ES-I3 (cell line): ENCODE measurements at regions not wholly inside any gene's neighbourhood (a gene's known extent, or its start where the extent isn't known, plus 50 kb on each side); places are given as distances from the start of the nearest gene placed in this dataset.
A peak's percentile ranks its signal among the peaks of the same experiment; 100 is the strongest.

Experiments used
- H3K36me3 ChIP-seq: 2 replicates; pipeline ENCODE4 v1.6.1; 2013; ENCODE audit warnings: mild to moderate bottlenecking, low read length, control low read depth, moderate library complexity; ENCODE audit not compliant: insufficient read depth
- H3K4me1 ChIP-seq: 2 replicates; pipeline ENCODE4 v1.6.1; 2013; ENCODE audit warnings: mild to moderate bottlenecking, control low read depth, low read length; ENCODE audit not compliant: insufficient read depth
- H3K9ac ChIP-seq: 2 replicates; pipeline ENCODE4 v1.6.1; 2013; ENCODE audit warnings: low read depth, mild to moderate bottlenecking, low read length, moderate library complexity
- H3K9me3 ChIP-seq: 2 replicates; pipeline ENCODE4 v1.6.1; 2013; ENCODE audit warnings: mild to moderate bottlenecking, low read length, moderate library complexity; ENCODE audit not compliant: control insufficient read depth, insufficient read depth

DNA sequence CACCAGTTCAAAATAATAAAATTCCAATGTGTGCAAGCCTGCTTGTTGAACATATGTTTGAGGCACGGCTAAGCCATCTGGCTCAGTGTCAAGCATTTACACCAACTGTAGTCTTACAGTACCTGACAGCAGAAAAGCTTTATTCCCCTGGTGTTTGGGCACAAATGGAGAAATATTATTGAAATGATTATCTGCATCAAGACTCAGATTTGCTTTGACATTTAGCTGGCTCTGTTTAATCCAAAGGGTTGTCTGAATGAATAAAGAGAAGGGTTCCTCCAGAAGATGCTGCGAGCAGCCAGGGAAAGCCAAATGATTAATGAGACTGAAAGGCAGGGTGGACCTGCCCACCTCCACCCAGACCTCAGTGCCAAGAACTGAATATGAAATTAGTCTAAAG is 393.2 kb upstream of the GALNT5 start:
- no peaks in the 10 kb centered on the region for H3K9me3 ChIP-seq
- H3K9ac ChIP-seq, result no peak overlapping the region
- no peaks in the 10 kb centered on the region for H3K36me3 ChIP-seq
- H3K4me1 ChIP-seq, result peaks cover 6% of the 10 kb centered on the region; the same call in 1 of the 2 replicates

DNA sequence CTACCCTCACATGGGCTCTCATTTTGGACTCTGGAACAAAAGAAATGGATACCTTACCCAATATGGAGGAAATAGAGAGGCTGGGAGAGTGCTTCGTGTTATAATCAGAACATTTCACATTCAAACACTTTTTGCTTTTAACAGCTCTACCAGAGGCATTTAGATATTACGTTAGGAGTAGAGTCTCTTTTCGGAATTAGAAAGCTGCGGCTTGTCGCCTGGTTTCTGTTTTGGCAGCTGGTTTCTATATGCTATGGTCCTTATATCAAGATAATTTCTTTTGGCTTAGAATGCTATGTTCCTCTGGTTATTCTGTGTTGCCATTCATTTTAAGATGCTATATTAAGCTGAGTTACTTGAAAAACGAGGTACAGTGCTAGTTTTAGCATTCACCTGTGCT is 392.8 kb upstream of the GALNT5 start:
- H3K36me3 ChIP-seq, result no peaks in the 10 kb centered on the region
- no peaks in the 10 kb centered on the region for H3K9me3 ChIP-seq
- H3K9ac ChIP-seq, result no peak overlapping the region
- H3K4me1 ChIP-seq, result peaks cover 6% of the 10 kb centered on the region; the same call in 1 of the 2 replicates

DNA sequence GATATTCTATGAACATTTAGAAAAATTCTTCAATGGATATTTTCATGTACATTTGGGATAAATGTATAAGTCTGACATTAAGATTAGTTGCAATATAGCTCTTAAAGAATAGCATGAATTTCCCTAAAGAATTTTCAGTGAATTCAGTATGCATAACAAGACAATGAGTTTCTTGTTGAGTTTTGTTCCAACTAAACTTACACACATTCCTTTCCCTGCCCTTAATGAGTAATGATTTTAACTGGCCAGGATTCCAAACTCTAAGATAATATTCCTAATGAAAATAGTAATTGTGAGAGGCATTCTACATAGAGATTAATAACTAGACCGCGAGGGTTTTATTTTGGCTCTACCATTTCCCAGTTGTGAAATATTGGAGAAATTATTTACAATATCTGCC is 390.3 kb upstream of the GALNT5 start:
- H3K4me1 ChIP-seq, result no peaks in the 10 kb centered on the region
- no peaks in the 10 kb centered on the region for H3K36me3 ChIP-seq
- no peaks in the 10 kb centered on the region for H3K9me3 ChIP-seq
- H3K9ac ChIP-seq, result no peak overlapping the region

DNA sequence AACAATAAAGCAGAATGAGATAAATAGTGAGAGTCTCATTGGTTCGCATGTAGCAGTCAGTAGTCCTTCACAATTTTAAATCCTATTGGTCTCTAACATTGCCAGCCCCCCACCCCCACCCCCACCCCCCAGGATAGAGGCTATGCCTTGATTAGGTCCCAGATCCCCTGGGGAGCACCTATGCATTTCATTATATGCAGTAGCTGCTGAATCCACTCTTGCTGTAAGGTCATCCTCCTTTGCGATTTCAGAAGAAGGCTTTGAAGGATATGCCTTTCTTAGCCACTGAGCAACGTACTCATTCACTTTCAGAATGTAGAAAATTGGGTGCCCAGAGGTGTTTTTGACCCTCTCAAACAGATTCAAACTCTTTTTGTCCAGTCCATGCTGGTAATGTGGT is 382.8 kb upstream of the GALNT5 start:
- Histone ChIP-seq H3K9me3 (no peaks in the 10 kb centered on the region), H3K4me1 (peaks cover 4% of the 10 kb centered on the region; the same call in 1 of the 2 replicates), H3K9ac (no peak overlapping the region), H3K36me3 (no peaks in the 10 kb centered on the region)

DNA sequence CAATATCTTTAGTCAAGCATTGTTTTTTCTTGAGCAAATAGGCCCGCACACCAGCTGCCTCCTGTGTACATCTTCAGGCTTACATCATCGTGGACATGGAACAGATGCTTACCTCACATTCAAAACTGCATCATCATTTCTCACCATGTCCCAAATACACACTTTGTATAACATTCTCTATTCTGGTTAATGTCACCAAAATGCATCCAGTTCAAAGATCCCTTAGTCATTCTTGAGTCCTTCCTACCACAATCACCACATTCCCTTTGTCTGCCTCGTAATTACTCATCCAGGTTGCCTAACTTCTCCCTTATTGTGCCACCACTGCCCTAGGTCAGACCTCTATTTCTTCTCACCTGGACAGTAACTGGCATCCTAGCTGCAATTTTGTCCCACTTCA is 373.7 kb upstream of the GALNT5 start:
- peaks cover 8% of the 10 kb centered on the region; the same call in 1 of the 2 replicates for H3K4me1 ChIP-seq
- H3K36me3 ChIP-seq, result no peaks in the 10 kb centered on the region

DNA sequence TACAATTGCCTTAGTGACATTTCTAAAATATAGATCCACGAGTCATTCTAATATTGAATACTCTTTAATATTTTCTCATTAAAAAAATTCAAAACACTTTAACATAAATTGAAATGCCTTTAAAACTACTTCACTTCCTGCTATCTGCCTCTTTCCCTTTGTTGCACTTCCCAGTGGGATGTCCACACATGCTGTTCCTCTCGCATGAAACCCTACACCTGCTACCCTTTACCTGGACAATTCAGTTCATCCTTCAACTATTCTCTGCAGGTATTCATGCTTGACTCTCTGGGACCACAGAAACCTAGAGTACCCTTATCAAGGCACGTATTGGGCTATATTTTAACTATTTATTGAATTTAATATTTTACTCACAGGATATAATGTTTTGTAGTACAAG is 373.3 kb upstream of the GALNT5 start:
- Histone ChIP-seq H3K4me1 (peaks cover 8% of the 10 kb centered on the region; the same call in 1 of the 2 replicates), H3K9me3 (no peaks in the 10 kb centered on the region)

More for the DNA sequence above, 373.7 kb upstream of the GALNT5 start:
- no peaks in the 10 kb centered on the region for H3K9me3 ChIP-seq
- H3K9ac ChIP-seq, result no peak overlapping the region

DNA sequence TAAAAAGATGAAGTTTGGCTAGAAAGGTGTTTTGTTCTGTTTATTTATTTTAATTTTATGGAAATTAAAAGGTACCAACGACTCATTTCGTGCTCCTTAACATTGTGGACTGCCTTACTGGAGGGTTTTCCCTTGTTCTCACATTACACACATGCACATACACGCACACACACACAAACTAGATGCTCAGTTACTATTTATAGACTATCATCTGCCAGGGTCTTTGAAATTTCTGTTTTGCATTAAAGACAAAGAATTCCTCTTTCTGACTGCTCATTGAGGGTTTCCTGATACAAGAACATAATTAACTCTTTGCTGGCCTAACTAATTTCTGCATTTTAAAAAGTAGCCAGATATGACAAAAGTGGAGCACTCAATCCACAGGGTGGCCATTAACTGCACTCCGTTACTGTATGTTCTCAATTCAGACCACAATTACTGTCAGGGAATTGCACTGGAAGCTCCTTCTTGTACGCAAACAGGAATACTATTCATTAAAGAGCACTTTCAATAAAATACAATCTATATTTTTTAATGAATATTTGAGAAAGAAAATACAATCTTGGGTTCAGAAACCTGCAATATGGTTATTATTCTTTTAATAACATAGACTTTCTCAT is 366.9 kb upstream of the GALNT5 start:
- H3K9me3 ChIP-seq, result no peaks in the 10 kb centered on the region
- H3K4me1 ChIP-seq, result peaks cover 18% of the 10 kb centered on the region; the same call in 1 of the 2 replicates

More for the DNA sequence above, 373.3 kb upstream of the GALNT5 start:
- Histone ChIP-seq H3K9ac (no peak overlapping the region), H3K36me3 (no peaks in the 10 kb centered on the region)

DNA sequence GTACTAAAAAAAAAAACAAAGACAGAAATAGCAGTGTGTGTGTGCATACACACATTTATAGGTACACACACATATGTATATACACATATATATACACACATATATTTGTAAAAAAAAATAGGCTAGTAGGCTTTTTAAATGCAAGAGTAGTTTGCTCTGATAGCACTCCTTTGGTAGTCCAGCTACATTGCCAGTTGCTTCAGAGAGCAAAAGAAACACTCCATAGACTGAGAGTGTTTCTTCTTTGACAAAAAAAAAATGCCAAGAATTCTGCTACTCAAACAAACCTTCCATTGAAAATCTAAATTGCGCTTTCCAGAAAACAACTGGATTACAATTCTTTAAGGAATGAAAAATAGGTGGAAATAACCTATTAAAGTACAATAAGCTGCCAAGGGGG is 365.9 kb upstream of the GALNT5 start:
- Histone ChIP-seq H3K36me3 (no peaks in the 10 kb centered on the region), H3K9ac (no peak overlapping the region), H3K4me1 (peaks cover 18% of the 10 kb centered on the region; the same call in 1 of the 2 replicates), H3K9me3 (no peaks in the 10 kb centered on the region)

More for the DNA sequence above, 366.9 kb upstream of the GALNT5 start:
- no peak overlapping the region for H3K9ac ChIP-seq
- H3K36me3 ChIP-seq, result no peaks in the 10 kb centered on the region

DNA sequence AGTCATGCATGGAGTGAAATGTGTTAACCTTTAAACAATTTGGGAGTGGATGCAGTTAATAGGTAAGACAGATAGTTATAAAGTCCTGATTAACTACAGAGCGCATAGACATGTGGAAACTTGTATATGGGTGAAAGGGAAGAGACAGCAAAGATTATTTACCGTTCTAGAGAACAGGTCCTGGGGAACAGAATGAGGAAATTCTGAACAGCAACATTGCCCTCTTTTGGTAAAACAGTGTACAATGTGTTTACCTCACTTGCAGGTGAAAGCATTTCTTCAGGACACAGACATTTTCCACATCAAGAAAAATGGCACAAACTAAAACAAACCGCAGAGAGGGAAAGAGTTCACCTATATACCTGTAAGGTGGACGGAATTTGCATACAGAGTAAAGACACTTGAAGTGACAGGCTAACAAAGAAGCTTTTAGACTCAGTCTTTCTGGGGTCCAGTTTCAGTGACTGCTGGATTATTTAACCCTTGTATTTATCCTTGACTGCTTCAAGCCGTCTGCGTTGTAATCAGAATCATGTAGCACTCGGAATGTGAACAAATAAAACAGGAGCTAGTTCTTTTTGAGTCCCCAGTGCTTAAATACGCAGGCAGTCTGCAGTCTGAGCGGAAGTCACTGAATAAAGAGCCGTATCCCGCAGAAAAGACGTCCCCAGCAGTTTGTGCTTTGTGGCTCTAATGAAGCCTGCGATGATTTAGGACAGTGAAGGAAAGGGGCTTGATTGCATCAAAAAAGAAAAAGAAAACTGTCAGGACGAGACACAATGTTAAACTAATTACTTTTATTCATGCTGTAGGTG is 364.8 kb upstream of the GALNT5 start:
- Histone ChIP-seq H3K36me3 (no peaks in the 10 kb centered on the region), H3K4me1 (peaks cover 18% of the 10 kb centered on the region; the same call in 1 of the 2 replicates), H3K9ac (peak overlapping the region; percentile 42), H3K9me3 (no peaks in the 10 kb centered on the region)

DNA sequence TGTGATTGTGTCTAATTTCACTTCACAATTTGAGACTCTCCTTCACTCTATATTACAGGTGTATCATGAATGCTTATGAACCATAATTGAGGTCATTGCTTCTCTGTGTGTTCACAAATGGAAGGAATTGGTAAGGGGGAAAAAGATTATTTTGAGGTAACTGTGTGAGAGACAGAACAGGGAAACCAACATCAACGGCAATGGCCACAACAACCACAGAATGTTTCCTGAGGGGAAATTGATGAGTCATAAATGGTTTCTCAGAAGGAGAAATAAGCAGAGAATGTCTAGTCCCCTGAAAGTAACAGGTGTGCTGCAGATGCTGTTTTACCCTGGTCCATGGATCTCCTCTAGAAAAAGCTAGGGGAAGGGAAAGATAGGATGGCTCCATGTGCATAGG is 361.2 kb upstream of the GALNT5 start:
- H3K9me3 ChIP-seq, result no peaks in the 10 kb centered on the region
- H3K36me3 ChIP-seq, result no peaks in the 10 kb centered on the region
- peaks cover 7% of the 10 kb centered on the region; the same call in 1 of the 2 replicates for H3K4me1 ChIP-seq
- no peak overlapping the region for H3K9ac ChIP-seq

DNA sequence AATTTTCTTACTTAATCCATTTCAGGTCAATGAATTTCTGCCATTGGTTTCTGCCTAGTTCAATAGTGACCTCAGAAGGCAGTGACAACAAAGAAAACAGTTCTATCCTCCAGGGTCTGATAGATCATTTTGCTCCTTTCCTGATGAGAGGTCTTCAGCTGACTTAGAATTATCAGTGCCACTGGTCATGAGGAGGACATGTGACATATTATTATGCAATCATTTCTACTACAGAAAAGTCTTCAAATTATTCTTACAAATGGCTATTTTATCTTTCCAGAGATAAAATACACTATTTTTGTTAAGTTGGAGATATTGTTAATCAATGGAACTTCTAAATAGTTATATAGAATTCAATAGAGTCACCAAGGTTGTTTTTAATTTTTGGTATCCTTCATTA is 360.0 kb upstream of the GALNT5 start:
- H3K9ac ChIP-seq, result no peak overlapping the region
- 0 out of 2 replicates have a peak, but pooled peaks cover 8% of the 10 kb centered on the region for H3K4me1 ChIP-seq
- H3K36me3 ChIP-seq, result no peaks in the 10 kb centered on the region
- no peaks in the 10 kb centered on the region for H3K9me3 ChIP-seq

DNA sequence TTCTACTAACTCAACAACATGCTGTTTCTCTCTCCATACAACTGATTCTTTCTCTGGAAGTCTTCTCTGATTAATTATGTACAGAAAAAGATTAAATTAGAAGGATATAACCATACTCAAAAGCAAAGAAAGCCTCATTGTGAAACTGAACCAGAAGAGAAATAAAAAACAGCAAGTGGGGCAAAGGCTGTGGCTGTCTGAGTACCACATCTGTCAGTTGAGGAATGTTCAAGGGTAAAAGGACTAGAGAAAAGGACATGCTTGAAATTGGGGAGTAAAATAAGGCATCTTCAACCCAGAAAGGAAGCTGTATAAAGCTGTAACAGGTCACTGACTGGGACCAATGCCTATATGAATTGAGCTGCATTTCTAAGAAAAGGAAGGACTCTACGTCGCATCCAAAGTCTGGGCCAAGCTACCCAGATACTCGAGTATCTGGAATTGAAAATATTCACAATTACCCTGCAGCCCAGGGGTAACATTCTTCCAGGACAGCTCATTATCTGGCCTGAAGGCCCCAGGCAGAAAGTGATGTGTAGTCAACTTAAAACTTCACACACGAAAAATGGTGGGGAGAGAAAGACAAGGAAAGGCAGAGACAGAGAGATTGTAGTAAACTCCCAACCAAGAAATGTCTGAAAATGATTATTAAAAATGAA is 356.0 kb upstream of the GALNT5 start:
- 0 out of 2 replicates have a peak, but pooled peaks cover 5% of the 10 kb centered on the region for H3K4me1 ChIP-seq
- H3K9me3 ChIP-seq, result no peaks in the 10 kb centered on the region
- H3K9ac ChIP-seq, result no peak overlapping the region
- H3K36me3 ChIP-seq, result no peaks in the 10 kb centered on the region

DNA sequence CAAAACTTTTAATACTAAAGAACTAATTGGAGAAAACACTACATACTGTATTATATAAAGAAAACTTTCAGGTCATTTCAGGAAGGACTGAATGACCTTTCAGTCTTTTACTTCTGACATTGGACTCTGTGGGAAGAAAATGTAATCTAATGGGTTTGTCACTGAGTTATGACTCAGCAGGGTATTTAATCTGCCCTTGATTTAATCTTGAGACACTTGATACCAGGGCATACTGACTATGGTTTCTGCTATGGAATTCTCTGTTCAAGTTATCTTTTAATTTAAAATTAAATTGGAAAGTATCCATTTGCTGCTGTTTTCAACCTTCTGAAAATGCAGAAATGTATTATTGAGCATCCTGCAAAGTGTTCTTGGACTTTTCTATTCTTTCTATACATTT is 354.2 kb upstream of the GALNT5 start:
- H3K9ac ChIP-seq, result no peak overlapping the region
- H3K36me3 ChIP-seq, result no peaks in the 10 kb centered on the region
- 0 out of 2 replicates have a peak, but pooled peaks cover 5% of the 10 kb centered on the region for H3K4me1 ChIP-seq
- no peaks in the 10 kb centered on the region for H3K9me3 ChIP-seq

DNA sequence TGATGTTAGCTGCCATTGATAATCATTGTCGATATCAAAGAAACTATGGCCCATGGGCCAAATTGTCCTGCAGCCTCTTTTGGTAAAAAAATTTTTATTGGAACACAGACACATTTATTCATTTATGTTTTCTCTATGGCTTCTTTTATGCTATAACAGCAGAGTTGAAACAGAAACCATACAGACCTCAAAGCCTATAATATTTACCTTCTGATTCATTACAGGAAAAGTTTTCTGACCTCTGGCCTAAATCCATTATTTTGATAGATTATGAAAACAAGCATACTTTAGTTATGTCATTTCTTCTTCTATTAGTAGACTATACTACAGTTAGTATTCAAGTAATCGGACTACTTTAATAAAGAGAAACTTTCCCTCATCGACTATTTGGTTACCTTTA is 349.7 kb upstream of the GALNT5 start:
- Histone ChIP-seq H3K4me1 (no peaks in the 10 kb centered on the region), H3K9ac (no peak overlapping the region), H3K9me3 (no peaks in the 10 kb centered on the region), H3K36me3 (no peaks in the 10 kb centered on the region)
